ENCODE measurements at regions not wholly inside any gene's neighbourhood (a gene's known extent, or its start where the extent isn't known, plus 50 kb on each side); places are given as distances from the start of the nearest gene placed in this dataset.

GRCh38 chr2:62447411-62447810 lies 58.6 kb downstream of the TMEM17 start:
- no peak for DNase-seq

GRCh38 chr2:62446491-62446890 lies 59.5 kb downstream of the TMEM17 start:
- no peak for DNase-seq

- DNase-seq: no peak
Measured at GRCh38 chr2:62443886-62444285, 62.1 kb downstream of the TMEM17 start.

- DNase-seq: no peak
Measured at GRCh38 chr2:62443471-62443870, 62.5 kb downstream of the TMEM17 start.

GRCh38 chr2:62441824-62442223 lies 64.2 kb downstream of the TMEM17 start:
- DNase-seq: no peak

- DNase-seq: no peak
Measured at GRCh38 chr2:62441421-62441820, 64.6 kb downstream of the TMEM17 start.

GRCh38 chr2:62440281-62440946 lies 65.6 kb downstream of the TMEM17 start:
- DNase-seq: no peak

GRCh38 chr2:62439425-62439824 lies 66.6 kb downstream of the TMEM17 start:
- DNase-seq: no peak

GRCh38 chr2:62437785-62438184 lies 68.2 kb downstream of the TMEM17 start:
- no peak for DNase-seq

GRCh38 chr2:62435720-62436119 lies 70.3 kb downstream of the TMEM17 start:
- no peak for DNase-seq

GRCh38 chr2:62432407-62432806 lies 73.6 kb downstream of the TMEM17 start:
- no peak for DNase-seq

GRCh38 chr2:62431512-62431911 lies 74.5 kb downstream of the TMEM17 start:
- no peak for DNase-seq

- no peak for DNase-seq
Measured at GRCh38 chr2:62430146-62430545, 75.8 kb downstream of the TMEM17 start.

- DNase-seq: no peak
Measured at GRCh38 chr2:62427146-62427545, 78.8 kb downstream of the TMEM17 start.

- no peak for DNase-seq
Measured at GRCh38 chr2:62426154-62426912, 79.7 kb downstream of the TMEM17 start.

GRCh38 chr2:62425684-62426083 lies 80.3 kb downstream of the TMEM17 start:
- no peak for DNase-seq

- no peak for DNase-seq
Measured at GRCh38 chr2:62424899-62425298, 81.1 kb downstream of the TMEM17 start.

- DNase-seq: peak; percentile 44
Measured at GRCh38 chr2:62423883-62424458, 82.0 kb downstream of the TMEM17 start.

- no peak for DNase-seq
Measured at GRCh38 chr2:62423235-62423634, 82.8 kb downstream of the TMEM17 start.

- no peak for DNase-seq
Measured at GRCh38 chr2:62415518-62415917, 90.5 kb downstream of the TMEM17 start.

GRCh38 chr2:62415019-62415431 lies 91.0 kb downstream of the TMEM17 start:
- DNase-seq: no peak

GRCh38 chr2:62413116-62413663 lies 92.8 kb downstream of the TMEM17 start:
- no peak for DNase-seq

GRCh38 chr2:62412347-62412742 lies 93.7 kb downstream of the TMEM17 start:
- no peak for DNase-seq

GRCh38 chr2:62410926-62411456 lies 95.0 kb downstream of the TMEM17 start:
- no peak for DNase-seq

Data from COR-L47 (cell line).